Heart left ventricle (tissue), 16 donors: ENCODE measurements at regions not wholly inside any gene's neighbourhood (a gene's known extent, or its start where the extent isn't known, plus 50 kb on each side); places are given as distances from the start of the nearest gene placed in this dataset.

Source experiments
- ATAC-seq, 4 donors: fragments of 200-7000 bp; cut with Tn5 transposase; one replicate each; pipeline ENCODE4 v1.9.1; 2020 to 2022; ENCODE audit warnings: moderate library complexity in 4 of 4, mild to moderate bottlenecking in 3 of 4, moderate number of reproducible peaks in 1 of 4
- DNase-seq, 5 donors: peaks; one replicate each; pipeline ENCODE4 v3.0.0-alpha.2; 2020
- H3K27ac ChIP-seq, 12 donors: fragments of 200-600 bp; sonication (generic) in 4 of 12; one replicate each; pipeline versions ENCODE4 v1.5.0 to v1.8.0; 2016 to 2022; ENCODE audit warnings: mild to moderate bottlenecking in 2 of 12
- H3K27me3 ChIP-seq, 9 donors: fragments of 200-600 bp; sonication (generic) in 2 of 9; one replicate each; pipeline versions ENCODE4 v1.5.1 to v1.8.0; 2016 to 2022; ENCODE audit warnings: mild to moderate bottlenecking in 3 of 9
- H3K36me3 ChIP-seq, 9 donors: fragments of 200-600 bp; sonication (generic) in 2 of 9; one replicate each; pipeline versions ENCODE4 v1.5.0 to v1.8.0; 2018 to 2022; ENCODE audit warnings: mild to moderate bottlenecking in 2 of 9
- H3K4me1 ChIP-seq, 12 donors: fragments of 200-600 bp; sonication (generic) in 4 of 12; one replicate each; pipeline versions ENCODE4 v1.5.0 to v1.8.0; 2016 to 2022; ENCODE audit warnings: mild to moderate bottlenecking in 3 of 12
- H3K4me3 ChIP-seq, 12 donors: fragments of 200-600 bp; sonication (generic) in 4 of 12; one replicate each; pipeline versions ENCODE4 v1.5.0 to v1.8.0; 2017 to 2022; ENCODE audit warnings: mild to moderate bottlenecking in 9 of 12, moderate library complexity in 4 of 12
- H3K9me3 ChIP-seq, 12 donors: fragments of 200-600 bp; sonication (generic) in 4 of 12; one replicate each; pipeline versions ENCODE4 v1.5.0 to v1.8.0; 2016 to 2022; ENCODE audit warnings: mild to moderate bottlenecking in 1 of 12
- CTCF ChIP-seq, 12 donors: fragments of 200-600 bp; sonication (generic) in 4 of 12; IDR thresholded peaks; one replicate each; pipeline versions ENCODE4 v1.5.0 to v1.8.0; 2018 to 2022; ENCODE audit warnings: antibody characterized with exemption in 12 of 12, mild to moderate bottlenecking in 5 of 12
- POLR2A ChIP-seq, 2 donors: fragments of 450-650 bp; IDR thresholded peaks; one replicate each; pipeline ENCODE4 v1.6.1; 2017; ENCODE audit warnings: antibody characterized with exemption in 2 of 2, mild to moderate bottlenecking in 2 of 2, moderate library complexity in 2 of 2
- WGBS, 4 donors: extraction: QIAGEN DNeasy Blood & Tissue Kit in 2 of 4; methylation state at CpG; one replicate each; pipeline versions ENCODE4 v1.1.5 to v1.1.7; 2013 to 2018; 5-methylcytosine and 5-hydroxymethylcytosine counted together
- intact Hi-C, 10 donors: fragments of 100-400 bp; cut with DNase I; formaldehyde crosslinking; loops; one replicate each; pipeline versions ENCODE4 v1.11.1 to v1.14.2; 2022
- donor health status: ischemic (EF 13 %, LVEDD 7.1; RV severe dilation, severe dysfunction).
- donor health status: healthy with polysubstance abuse.
- donor health status: DM: no; HTN: yes; CAD: no.
- donor health status: DM: no; HTN: no; CAD: no.
- donor health status: ischemic (EF 25% LVEDD 6.9; RV normal size, moderate dysfunction).
- donor health status: ischemic (EF 25% LVEDD 5.7; RV mildly dilated, moderate dysfunction).
- donor health status: healthy.
- donor health status: DM: yes; HTN: yes; CAD: no.
- donor health status: ischemic (EF 35%, LVEDD 5.7; RV mildly dilated, moderate dysfunction).
- donor health status: nonischemic (EF 11% LVEDD 7.7; RV severe dilation, severe dysfunction).
- donor health status: DM: yes; HTN: yes; CAD: no.
- donor health status: PGD.
- donor health status: ischemic (EF 29% LVEDD 5.4; RV normal size, mild dysfunction).
- donor health status: nonischemic (EF 23%, LVEDD 6.1; RV moderate dilation, normal function).

- Histone ChIP-seq H3K4me3 (no peak overlapping the region), H3K9me3 (no peaks in the 10 kb centered on the region), H3K27ac (no peak overlapping the region), H3K27me3 (no peaks in the 10 kb centered on the region), H3K4me1 (peaks cover 0 to 17% (median 4%) of the 10 kb centered on the region in 12 donors), H3K36me3 (no peaks in the 10 kb centered on the region)
- intact Hi-C loops = loop anchor here in 2 of 10 donors (5.0 kb wide), 2 partner anchors 43 to 188 kb away; no protein-coding TSS in a partner anchor
- TF ChIP-seq CTCF (IDR thresholded peaks at IDR 0.05) (no peak), POLR2A (IDR thresholded peaks at IDR 0.05) (no peak)
- DNase-seq (no peak), ATAC-seq (no peak)
- 87 to 92% (median 90%) methylated on average over 4 of the region's 4 CpGs for WGBS, 4 donors
These were observed 114.8 kb upstream of the USP24 start for GRCh38 chr1:55329808-55330432.

GRCh38 chr1:55329091-55329490 lies 113.9 kb upstream of the USP24 start:
- Histone ChIP-seq H3K4me3 (no peak overlapping the region), H3K9me3 (no peaks in the 10 kb centered on the region), H3K36me3 (no peaks in the 10 kb centered on the region), H3K27ac (no peak overlapping the region), H3K27me3 (no peaks in the 10 kb centered on the region), H3K4me1 (peaks cover 0 to 17% (median 3%) of the 10 kb centered on the region in 12 donors)
- no peak for TF ChIP-seq POLR2A (IDR thresholded peaks at IDR 0.05)
- no peak for TF ChIP-seq CTCF (IDR thresholded peaks at IDR 0.05)
- ATAC-seq (peak in 3 of 4 donors; percentile 60 to 88 (median 73)), DNase-seq (peak in 4 of 5 donors; percentile 45 to 58 (median 50))
- intact Hi-C loops = no loop called here
- WGBS, 4 donors = 39 to 65% (median 45%) methylated on average over 5 of the region's 5 CpGs

- H3K27ac ChIP-seq = no peak overlapping the region
- peaks cover 0 to 13% (median 2%) of the 10 kb centered on the region in 12 donors for H3K4me1 ChIP-seq
- no peaks in the 10 kb centered on the region for H3K36me3 ChIP-seq
- H3K4me3 ChIP-seq = no peak overlapping the region
- H3K27me3 ChIP-seq = no peaks in the 10 kb centered on the region
- no peaks in the 10 kb centered on the region for H3K9me3 ChIP-seq
- no peak for ATAC-seq
- 89 to 94% (median 92%) methylated on average over 14 of the region's 14 CpGs for WGBS, 4 donors
- TF ChIP-seq POLR2A (IDR thresholded peaks at IDR 0.05) = no peak
- TF ChIP-seq CTCF (IDR thresholded peaks at IDR 0.05) = no peak
- intact Hi-C loops = no loop called here
- DNase-seq = no peak
These were observed 111.5 kb upstream of the USP24 start for GRCh38 chr1:55326496-55327243.

- ATAC-seq (no peak), DNase-seq (no peak)
- Histone ChIP-seq H3K4me1 (peaks cover 0 to 11% (median 2%) of the 10 kb centered on the region in 12 donors), H3K9me3 (no peaks in the 10 kb centered on the region), H3K4me3 (no peak overlapping the region), H3K36me3 (no peaks in the 10 kb centered on the region), H3K27ac (no peak overlapping the region), H3K27me3 (no peaks in the 10 kb centered on the region)
- TF ChIP-seq POLR2A (IDR thresholded peaks at IDR 0.05) (no peak), CTCF (IDR thresholded peaks at IDR 0.05) (no peak)
- intact Hi-C loops = no loop called here
- WGBS, 4 donors = 85 to 94% (median 86%) methylated on average over 6 of the region's 6 CpGs
These were observed 108.6 kb upstream of the USP24 start for GRCh38 chr1:55323760-55324159.
